Activated CD4-positive, alpha-beta T cell treated with anti-CD3 and anti-CD28 coated beads, Interleukin-2, Interleukin-6, amounts not matched to agents 100 ng/mL and 50 ng/mL, durations not matched to agents 16 hours and 8 hours (primary cell): ENCODE measurements at regions not wholly inside any gene's neighbourhood (a gene's known extent, or its start where the extent isn't known, plus 50 kb on each side); places are given as distances from the start of the nearest gene placed in this dataset.

Experiments
- DNase-seq: peaks from one replicate; pipeline ENCODE4 v3.0.0-alpha.2; 2020

GRCh38 chr4:173834151-173834550 is 304.1 kb upstream of the HAND2 start:
- DNase-seq: no peak

- DNase-seq: no peak
Measured at GRCh38 chr4:173829565-173829964, 299.5 kb upstream of the HAND2 start.

GRCh38 chr4:173827707-173828106 is 297.7 kb upstream of the HAND2 start:
- DNase-seq: no peak

GRCh38 chr4:173821876-173822275 is 291.8 kb upstream of the HAND2 start:
- DNase-seq: no peak

- no peak for DNase-seq
Measured at GRCh38 chr4:173821036-173821435, 291.0 kb upstream of the HAND2 start.

- no peak for DNase-seq
Measured at GRCh38 chr4:173807347-173807746, 277.3 kb upstream of the HAND2 start.

- no peak for DNase-seq
Measured at GRCh38 chr4:173805884-173806283, 275.9 kb upstream of the HAND2 start.

- DNase-seq: no peak
Measured at GRCh38 chr4:173802662-173803022, 272.6 kb upstream of the HAND2 start.

GRCh38 chr4:173801876-173802661 is 272.0 kb upstream of the HAND2 start:
- DNase-seq: no peak

- DNase-seq: no peak
Measured at GRCh38 chr4:173801361-173801760, 271.3 kb upstream of the HAND2 start.

GRCh38 chr4:173797296-173797695 is 267.3 kb upstream of the HAND2 start:
- no peak for DNase-seq

- DNase-seq: no peak
Measured at GRCh38 chr4:173794662-173795061, 264.6 kb upstream of the HAND2 start.

GRCh38 chr4:173793937-173794510 is 264.0 kb upstream of the HAND2 start:
- DNase-seq: no peak

- DNase-seq: no peak
Measured at GRCh38 chr4:173782660-173783059, 252.6 kb upstream of the HAND2 start.

GRCh38 chr4:173777921-173778320 is 247.9 kb upstream of the HAND2 start:
- DNase-seq: no peak

- no peak for DNase-seq
Measured at GRCh38 chr4:173777421-173777820, 247.4 kb upstream of the HAND2 start.

GRCh38 chr4:173769568-173769967 is 239.5 kb upstream of the HAND2 start:
- no peak for DNase-seq

- no peak for DNase-seq
Measured at GRCh38 chr4:173767650-173768049, 237.6 kb upstream of the HAND2 start.

- no peak for DNase-seq
Measured at GRCh38 chr4:173766171-173766600, 236.2 kb upstream of the HAND2 start.

- no peak for DNase-seq
Measured at GRCh38 chr4:173765751-173766150, 235.7 kb upstream of the HAND2 start.

GRCh38 chr4:173763389-173763788 is 233.4 kb upstream of the HAND2 start:
- DNase-seq: no peak

GRCh38 chr4:173761938-173762337 is 231.9 kb upstream of the HAND2 start:
- DNase-seq: no peak

- no peak for DNase-seq
Measured at GRCh38 chr4:173761236-173761635, 231.2 kb upstream of the HAND2 start.

- DNase-seq: no peak
Measured at GRCh38 chr4:173758132-173758531, 228.1 kb upstream of the HAND2 start.

GRCh38 chr4:173753408-173753807 is 223.4 kb upstream of the HAND2 start:
- no peak for DNase-seq
